Astrocyte of the cerebellum (primary cell): ENCODE measurements at regions not wholly inside any gene's neighbourhood (a gene's known extent, or its start where the extent isn't known, plus 50 kb on each side); places are given as distances from the start of the nearest gene placed in this dataset.
"Not testable (repeated sequence)": the region's sequence is repeated elsewhere in the genome, so short reads cannot be mapped to it uniquely, and the experiment has no call there.

Source experiments
- DNase-seq: peaks from one replicate; pipeline ENCODE4 v3.0.0-alpha.2; 2011; ENCODE audit warnings: low read depth
- H3K4me3 ChIP-seq: 2 replicates; pipeline ENCODE4 v1.5.1; 2011; ENCODE audit warnings: mild to moderate bottlenecking, low read depth, low read length, moderate library complexity
- CTCF ChIP-seq: IDR thresholded peaks from 2 replicates; pipeline ENCODE4 v1.5.1; 2012; ENCODE audit warnings: low read length, low read depth, moderate library complexity, mild to moderate bottlenecking; ENCODE audit errors: missing control alignments
- in situ Hi-C: cut with HindIII; loops from 2 replicates; pipeline ENCODE4 v1.10.0; 2017; ENCODE audit warnings: low sequenced_read_pairs

GRCh38 chr6:164087870-164088269 is 673.4 kb downstream of the QKI start:
- DNase-seq = no peak
- in situ Hi-C loops = no loop called here
- no peak for TF ChIP-seq CTCF
- no peak overlapping the region for H3K4me3 ChIP-seq

GRCh38 chr6:164087211-164087610 is 672.7 kb downstream of the QKI start:
- no peak overlapping the region for H3K4me3 ChIP-seq
- DNase-seq = no peak
- in situ Hi-C loops = no loop called here
- no peak for TF ChIP-seq CTCF

GRCh38 chr6:164086076-164086887 is 671.8 kb downstream of the QKI start:
- in situ Hi-C loops = no loop called here
- H3K4me3 ChIP-seq = no peak overlapping the region
- DNase-seq = no peak
- no peak for TF ChIP-seq CTCF

GRCh38 chr6:164085091-164086075 is 670.9 kb downstream of the QKI start:
- DNase-seq = peak; percentile 91
- in situ Hi-C loops = no loop called here
- H3K4me3 ChIP-seq = no peak overlapping the region
- TF ChIP-seq CTCF = no peak

- H3K4me3 ChIP-seq = no peak overlapping the region
- in situ Hi-C loops = no loop called here
- TF ChIP-seq CTCF = no peak
Observed at GRCh38 chr6:164079275-164079600, 664.7 kb downstream of the QKI start.

GRCh38 chr6:164078532-164079274 is 664.2 kb downstream of the QKI start:
- TF ChIP-seq CTCF = no peak
- in situ Hi-C loops = no loop called here
- no peak overlapping the region for H3K4me3 ChIP-seq
- no peak for DNase-seq

More at GRCh38 chr6:164079275-164079600, 664.7 kb downstream of the QKI start:
- no peak for DNase-seq

- DNase-seq, H3K4me3 ChIP-seq, in situ Hi-C loops: not testable (repeated sequence)
Observed at GRCh38 chr6:164076818-164077532, 662.5 kb downstream of the QKI start.
